Activated T-cell treated with anti-CD3 and anti-CD28 coated beads, Interleukin-2, amount 50 U/mL, for 1 hour (primary cell): ENCODE measurements at regions not wholly inside any gene's neighbourhood (a gene's known extent, or its start where the extent isn't known, plus 50 kb on each side); places are given as distances from the start of the nearest gene placed in this dataset.

ENCODE experiments used
- DNase-seq: peaks from one replicate; pipeline ENCODE4 v3.0.0-alpha.2; 2020

DNA sequence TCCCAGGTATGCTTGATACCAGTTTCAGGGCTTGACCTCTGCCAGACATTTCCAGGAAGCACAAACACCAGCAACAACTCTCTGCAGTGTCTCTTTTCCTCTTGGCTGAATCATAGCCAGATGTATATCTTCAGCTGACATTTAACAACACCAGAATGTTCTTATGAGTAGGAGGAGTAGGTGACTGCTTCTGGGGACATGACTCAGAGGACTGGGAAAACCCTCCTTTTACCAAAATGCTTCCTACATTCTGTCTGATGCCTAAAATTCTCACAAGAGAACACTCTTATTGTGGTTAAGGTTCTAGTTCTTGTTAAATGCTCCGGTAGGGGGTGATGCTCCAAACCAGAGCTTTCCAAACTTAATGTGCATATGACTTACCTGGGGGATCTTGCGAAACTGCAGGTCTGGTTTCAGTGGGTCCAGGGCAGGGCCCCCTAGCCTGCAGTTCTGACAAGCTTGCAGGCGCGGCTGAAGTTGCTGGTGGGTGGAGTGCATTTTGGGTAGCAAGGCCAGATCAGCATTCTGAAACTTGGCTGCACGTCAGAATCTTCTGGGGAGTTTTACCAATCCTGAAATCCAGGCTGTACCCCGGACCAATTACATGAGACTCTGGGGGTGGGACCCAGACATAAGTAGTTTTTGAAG, 329.3 kb upstream of the RPS6KA3 start:
- DNase-seq, result no peak

DNA sequence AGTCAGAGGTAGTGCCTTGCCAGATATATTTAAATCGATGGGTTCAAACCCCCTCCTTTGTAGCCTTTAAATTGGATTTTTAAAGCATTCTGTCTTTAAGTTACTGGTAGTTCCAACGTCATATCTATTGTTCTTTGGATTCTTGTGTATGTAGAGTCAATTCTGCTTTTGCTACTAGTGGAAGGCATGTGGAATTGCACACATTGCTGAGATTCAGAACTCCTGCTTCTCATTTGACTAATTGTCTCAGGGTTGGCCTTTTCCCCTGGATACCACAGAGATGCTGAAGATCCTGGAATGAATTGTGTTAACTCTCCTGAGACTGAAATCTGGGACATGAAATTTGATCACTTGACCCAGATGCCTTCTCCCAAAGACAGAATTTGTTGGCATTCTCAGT, 328.3 kb upstream of the RPS6KA3 start:
- DNase-seq, result no peak

DNA sequence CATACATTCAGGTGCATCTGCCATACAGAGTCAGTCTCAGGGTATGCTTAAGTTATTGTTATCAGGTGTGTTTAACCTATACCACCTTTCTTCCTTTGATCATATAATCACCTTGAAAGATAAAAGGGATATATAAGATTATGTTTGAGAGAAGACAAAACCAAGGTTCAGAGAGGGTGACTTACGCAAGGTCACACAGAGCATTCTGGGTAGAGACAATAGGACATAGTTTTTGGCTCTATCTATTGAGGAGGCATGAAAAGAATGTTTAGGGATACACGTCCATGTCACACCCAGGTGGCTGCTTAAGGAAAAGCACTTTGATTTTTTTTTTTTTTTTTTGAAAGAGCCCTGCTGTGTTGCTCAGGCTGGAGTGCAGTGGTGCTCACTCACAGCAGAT, 327.1 kb upstream of the RPS6KA3 start:
- no peak for DNase-seq

DNA sequence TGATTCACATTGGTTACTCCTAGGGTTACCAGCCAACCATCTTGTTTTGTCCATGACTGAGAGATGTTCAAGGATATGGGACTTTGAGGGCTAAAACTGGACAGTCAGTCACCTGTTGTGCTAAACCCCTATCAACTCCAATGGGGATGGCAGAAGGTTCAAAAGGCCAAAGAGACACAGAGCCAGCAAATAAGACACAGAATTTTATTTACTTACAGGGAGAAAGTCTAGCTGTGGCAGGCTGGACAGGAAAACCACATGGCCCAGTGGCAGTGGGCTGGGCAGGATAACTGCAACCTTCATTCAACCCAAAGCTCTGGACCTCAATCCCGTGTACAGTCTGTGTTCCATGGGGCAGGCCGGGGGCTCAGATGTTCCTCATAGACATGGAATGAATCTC, 326.7 kb upstream of the RPS6KA3 start:
- no peak for DNase-seq

DNA sequence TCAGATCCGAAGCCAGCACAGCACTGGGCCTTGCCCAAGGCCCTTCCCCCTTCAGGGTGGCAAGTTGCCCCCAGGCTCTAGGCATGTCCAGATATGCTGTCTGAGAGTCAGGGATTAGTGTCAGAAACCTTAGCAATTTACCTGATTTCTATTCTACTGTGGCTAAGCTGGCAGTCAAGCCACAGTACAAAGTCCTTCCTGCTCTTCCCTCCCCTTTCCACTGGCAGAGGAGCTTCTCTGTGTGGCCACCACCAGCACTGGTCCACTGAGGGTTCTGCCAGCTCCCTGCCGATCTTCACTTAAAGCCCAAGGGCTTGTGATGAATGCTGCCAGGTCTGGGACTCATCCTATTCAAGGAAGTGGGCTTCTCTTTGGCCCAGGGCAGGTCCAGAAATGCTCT, 324.5 kb upstream of the RPS6KA3 start:
- DNase-seq, result no peak

DNA sequence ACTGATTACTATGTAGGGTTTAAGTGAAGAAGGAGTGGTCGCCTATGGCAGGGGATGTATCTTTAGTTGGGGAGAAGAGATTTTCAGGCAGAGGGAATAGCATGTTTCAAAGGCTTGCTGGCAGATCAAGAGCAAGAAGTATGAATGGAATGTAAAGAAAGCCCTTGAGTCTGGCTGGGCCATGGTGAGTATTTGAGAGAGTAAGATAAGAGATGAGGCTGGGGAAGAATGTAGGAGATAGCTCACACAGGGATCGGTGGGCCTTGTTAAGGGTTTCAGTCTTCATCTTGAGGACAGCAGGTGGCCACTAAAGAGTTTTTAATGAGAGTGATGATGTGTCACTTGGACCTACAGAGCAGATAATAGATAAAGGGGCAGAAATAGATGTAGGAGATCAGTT, 319.1 kb upstream of the RPS6KA3 start:
- no peak for DNase-seq

DNA sequence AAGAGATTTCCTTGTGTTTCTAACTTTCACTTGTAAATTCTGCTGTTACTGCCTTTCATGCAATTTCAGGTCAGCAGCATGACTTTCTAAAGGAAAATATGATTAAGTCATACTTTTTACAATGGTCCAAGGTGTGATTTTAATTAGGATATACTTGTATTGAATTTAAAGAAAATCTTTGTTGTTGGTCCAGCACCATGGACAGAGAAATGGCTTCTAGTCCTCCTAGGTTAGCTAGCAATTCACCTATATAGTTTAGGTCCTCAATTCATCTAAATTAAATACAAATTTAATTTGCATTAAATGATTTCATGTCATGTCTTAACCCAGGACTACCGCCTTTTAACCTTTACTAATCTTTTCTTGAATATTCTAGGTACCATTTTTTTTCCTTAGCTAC, 304.9 kb upstream of the RPS6KA3 start:
- no peak for DNase-seq

DNA sequence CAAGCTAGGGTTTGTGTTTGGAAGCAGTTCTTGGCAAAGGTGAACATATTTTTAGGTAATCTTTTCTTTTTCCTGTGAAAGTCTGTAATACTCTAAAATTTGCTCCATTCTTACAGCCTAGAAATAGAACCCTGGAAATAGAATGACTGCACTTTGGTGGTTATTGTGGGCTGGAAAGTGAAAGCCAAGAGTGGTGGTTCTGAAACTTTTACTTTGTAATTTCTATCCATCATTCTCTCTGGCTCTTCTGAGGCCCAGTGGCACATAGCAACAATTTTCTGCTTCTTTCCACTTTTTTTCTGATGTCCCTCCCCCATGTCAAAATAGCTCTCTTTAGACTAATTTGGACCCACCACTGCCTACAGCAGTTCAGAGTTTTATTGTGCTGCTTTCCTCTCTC, 300.4 kb upstream of the RPS6KA3 start:
- DNase-seq, result no peak

DNA sequence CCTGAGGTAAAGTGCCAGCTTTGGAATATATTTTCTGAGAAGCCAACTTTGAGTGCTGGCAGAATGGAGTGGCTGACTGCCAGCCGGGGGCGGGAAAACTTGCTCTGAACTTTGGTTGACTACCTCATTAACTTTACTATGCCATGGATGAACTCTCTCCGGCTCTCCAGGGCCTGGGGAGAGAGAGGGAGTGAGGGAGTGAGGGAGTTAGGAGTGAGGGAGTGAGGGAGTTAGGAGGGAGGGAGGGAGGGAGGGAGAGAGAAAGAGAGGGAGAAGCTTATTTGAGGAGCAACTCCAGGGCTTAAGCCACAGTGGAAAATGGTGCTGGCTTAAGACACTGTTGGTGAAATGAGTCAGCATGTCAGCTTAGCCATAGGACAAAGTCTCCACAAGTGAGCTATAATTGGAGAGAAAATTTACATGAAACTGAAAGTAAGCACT, 280.9 kb upstream of the RPS6KA3 start:
- DNase-seq, result no peak

DNA sequence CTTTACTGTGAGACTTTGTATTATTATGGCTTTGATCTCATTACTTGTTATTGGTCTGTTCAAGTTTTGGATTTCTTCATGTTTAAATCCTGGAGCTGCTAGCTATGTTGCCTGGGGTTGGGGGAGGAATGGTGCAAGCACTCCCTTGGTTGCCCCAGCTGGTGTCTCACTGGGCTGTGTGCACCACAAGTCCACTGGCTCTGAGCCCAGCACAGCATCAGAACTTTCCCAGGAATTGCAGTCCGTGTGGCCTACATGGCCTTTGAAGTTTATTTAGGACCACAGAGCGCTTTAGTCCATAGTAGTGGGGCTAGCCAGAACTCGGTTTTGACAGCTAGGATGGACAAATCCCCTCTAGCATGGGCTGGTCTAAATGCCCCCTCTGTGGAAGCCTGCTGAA, 278.8 kb upstream of the RPS6KA3 start:
- no peak for DNase-seq

DNA sequence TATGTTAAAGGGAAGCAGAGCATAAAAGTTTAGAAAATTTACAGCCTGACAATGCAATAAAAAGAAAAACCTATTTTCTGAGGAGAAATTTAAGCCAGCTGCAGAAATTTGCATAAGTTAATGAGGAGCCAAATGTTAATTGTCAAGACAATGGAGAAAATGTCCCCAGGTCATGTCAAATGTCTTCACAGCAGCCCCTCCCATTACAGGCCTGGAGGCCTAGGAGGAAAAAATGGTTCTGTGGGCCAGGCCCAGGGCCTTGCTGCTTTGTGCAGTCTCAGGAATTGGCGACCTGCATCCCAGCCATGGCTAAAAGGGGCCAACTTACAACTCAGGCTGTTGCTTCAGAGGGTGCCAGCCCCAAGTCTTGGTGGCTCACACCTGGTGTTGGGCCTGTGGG, 275.4 kb upstream of the RPS6KA3 start:
- no peak for DNase-seq

DNA sequence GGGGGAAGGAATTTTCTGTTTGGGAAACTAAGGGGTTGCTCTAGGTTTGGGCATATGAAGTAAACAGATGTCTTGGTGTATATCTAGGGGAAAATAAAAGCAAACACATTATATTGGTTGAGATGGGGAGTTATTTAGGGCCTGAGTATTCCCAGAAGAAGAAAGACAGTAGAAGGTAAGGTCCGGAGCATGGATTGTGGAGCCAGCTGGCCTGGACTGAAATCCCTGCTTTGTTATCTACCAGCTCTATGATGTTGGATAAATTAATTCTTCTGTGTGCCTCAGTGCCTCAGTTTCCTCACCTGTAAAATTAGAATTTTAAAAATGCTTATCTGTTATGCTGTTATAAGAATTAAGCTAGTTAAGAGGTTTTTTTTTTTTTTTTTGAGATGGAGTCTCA, 272.3 kb upstream of the RPS6KA3 start:
- DNase-seq, result no peak

DNA sequence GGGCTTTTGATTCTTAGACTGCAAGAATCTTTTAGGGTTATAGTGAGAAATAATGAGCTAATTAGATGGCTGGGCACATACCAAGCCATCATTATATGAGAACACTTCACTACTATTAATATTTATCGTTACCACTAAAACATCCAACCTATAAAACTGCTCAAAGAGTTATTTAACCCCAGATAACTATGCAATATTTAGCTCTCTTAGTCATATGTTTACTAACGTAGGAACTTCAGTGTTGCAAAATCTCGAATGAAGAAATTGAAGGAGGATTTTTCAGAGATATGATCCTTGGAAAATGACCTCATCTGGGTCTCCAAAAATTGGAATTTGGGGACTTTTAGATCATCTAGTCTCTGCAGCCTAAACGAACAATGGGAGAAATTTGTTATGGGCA, 265.0 kb upstream of the RPS6KA3 start:
- no peak for DNase-seq

DNA sequence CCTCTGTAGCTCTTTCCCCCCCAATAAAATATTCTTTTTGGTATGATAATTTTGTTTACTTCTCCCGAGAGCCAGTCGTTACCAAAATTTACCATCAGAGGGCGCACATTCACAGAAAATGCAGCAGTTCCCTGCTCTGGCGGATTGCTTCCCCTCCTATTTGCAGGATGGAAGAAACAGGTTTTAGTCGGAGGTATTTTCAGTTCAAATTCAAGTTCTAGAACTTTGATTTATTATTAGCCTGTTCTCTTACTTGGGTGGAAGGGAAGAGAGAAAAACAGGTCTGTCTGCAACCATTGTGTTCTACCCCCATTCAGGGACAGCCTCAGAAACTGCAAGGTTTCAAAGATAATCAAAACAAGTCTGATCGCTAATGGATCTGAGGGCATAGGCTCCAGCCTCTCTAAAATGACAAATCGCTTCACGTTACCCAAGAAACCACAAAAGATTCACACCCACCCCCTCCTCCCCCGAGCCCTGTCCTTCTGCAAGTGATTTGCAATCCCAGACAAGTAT, 263.8 kb upstream of the RPS6KA3 start:
- peak; percentile 36 for DNase-seq

DNA sequence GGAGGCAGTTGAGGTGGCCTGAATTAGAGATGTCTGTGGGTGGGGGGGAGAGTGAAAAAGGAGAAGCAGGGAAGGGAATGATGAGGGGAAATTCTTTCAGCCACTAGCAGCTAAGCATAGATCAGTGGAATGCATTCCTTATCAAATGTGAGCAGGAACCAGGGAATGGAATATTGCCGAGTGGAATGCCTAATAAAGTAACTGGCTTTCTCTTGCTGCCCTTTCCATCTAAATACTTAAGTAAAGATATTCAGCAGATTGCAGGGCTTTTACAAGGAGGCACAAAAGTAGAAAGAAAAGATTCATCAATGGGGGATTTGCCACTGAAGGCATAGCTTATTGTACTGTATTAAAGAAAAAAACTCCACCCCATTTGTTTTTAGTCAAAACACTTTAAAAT, 263.0 kb upstream of the RPS6KA3 start:
- DNase-seq, result no peak

DNA sequence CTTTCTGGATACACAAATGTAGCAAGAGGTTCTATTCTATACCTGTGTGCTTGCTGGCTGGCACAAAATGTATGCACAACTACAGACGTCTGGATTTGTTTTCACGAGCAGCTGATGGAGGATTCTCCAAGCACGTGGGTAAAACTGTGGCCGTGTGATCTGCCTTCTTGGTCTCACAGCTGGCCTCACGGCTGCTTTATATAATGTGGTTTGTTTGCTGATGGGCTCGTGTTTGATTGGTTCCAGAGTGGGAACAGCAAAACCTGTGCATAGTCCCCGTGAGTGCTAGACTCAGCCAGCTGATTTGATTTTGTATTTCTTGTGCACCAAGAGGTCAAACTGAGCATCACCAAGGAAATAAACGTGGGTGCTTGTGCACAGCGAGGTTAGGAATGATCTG, 262.6 kb upstream of the RPS6KA3 start:
- no peak for DNase-seq

DNA sequence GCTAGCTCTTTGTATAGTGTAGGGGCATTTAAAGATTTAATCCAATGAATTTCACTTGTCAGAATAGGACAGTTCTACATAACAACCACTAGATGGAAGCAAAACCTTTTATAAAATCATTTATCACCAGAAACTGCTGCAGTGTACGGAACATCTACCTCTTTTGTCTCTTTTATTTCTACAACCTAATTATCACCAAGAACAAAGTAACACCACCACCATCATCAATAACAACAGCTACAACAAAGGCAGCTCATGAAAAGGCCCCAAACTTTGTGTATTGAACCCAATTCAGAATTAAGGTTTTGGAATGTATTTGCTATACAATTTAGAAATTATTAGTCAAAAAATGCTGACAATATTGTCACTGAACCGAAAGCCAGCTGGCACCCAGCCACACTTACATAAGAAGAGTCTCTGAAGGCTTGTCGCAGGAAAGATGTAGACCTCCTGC, 260.9 kb upstream of the RPS6KA3 start:
- DNase-seq, result no peak

DNA sequence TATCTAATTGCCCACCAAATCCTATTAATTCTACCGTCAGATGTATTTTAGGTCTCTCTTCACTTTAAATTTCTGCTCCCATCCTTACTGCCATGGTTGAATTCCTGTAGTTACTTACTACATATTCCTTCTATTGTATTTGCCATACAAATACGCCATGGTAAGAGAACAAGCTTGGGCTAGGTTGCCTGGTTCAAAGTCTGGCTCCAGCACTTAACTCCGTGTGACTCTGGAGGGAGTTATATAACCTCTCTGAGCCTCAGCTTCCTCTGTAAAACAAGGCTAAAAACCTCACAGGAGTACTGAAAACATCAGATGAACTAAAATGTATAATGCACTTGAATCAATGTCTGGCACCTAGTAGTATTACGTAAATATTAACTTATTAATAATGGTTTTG, 260.3 kb upstream of the RPS6KA3 start:
- no peak for DNase-seq

DNA sequence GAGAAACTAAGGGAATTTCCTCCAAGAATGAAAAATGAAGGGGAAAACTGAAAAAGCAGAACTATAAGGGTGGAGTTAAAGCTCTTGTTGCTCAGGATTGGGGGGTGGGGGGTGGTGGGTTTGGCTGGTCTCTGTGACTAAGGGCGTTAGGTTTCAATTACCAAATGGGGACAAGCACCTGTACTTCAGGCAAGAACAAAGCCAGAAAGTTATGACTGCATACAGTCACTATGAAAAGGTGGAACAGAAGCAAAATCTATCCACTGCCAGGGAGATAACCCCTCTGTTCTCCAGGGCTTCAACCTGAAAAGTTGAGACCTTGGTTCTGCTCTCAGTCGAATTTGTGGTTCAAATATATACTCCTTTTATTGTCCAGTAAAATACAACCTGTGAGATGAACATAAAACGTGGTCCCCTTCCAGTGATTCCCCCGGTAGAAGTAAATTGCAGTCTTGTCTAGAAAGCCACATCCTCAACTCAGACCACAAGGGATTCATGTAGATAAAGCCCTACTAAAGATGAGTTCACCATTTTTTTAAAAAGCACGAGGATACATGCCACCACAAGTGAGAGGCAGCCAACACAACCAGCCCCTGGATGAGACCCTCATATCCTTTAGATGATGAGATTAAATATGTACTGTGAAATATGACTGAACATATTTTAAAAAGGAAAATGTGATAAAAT, 257.1 kb upstream of the RPS6KA3 start:
- DNase-seq, result no peak

DNA sequence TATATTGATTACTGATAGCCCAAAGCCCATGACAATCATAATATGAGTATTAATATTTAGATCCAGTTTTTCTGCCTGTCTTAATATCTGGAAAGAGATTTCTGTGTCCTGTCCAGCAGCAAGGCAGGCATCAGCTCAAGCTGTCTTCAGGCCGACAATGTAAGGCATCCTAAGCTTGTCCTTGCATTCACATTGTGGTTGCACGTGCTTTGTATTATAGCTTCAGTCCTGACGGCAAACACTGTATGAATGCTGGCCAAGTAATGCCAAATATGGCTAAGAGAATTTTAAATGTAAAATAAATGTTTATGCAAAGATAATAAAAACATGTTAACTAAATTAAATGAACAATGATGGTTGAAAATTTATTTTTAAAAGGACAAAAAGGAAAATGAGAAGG, 255.7 kb upstream of the RPS6KA3 start:
- DNase-seq, result no peak

DNA sequence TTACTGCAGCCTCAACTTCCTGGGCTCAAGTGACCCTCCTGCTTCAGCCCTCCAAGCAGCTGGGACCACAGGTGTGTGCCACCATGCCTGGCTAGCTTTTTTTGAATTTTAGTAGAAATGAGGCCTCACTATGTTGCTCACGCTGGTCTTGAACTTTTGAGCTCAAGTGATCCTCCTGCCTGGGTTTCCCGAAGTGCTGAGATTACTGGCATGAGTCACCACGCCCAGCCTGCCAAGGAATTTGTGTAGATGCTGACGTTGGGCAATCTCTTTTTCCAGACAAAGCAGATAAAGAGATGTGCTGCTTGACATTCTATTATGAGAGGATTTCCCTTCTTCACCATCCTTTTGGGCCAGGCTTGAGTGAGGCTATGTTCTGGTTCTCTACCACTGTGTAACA, 254.5 kb upstream of the RPS6KA3 start:
- no peak for DNase-seq

DNA sequence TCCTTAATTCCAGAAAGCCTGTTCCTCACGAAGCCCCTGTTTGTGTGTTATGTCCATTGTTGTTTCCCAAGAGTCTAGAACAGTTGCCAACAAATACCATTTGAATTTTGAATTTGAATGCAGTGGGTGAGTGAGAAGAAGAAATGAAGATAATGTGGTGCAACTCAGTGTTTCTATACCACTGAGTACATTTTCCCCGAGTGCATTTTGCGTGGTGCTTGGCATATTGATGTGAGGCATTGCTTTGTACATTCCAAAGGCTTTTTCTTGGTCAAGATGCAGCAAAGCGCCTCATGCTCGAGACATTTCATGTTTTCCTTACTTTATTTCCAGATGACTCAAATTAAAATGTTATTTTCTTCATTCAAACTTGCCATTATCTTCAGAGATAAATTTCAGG, 253.1 kb upstream of the RPS6KA3 start:
- no peak for DNase-seq

DNA sequence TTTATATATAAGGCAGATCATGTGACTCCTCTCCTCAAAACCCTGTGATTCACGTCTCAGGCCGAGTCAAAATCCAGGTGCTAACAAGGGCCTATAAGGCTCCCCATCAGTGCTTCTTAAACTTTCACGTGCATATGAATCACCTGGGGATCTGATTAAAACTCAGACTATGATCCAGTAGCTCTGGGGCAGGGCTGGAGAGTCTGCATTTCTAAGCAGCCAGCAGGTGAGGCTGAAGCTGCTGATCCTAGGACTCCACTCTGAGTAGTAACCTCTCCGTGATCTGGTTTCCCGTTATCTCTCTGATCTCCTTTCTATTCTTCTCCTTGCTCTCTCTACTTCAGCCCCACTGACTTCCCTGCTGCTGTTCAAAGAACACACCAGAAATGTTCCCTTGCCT, 252.4 kb upstream of the RPS6KA3 start:
- no peak for DNase-seq

DNA sequence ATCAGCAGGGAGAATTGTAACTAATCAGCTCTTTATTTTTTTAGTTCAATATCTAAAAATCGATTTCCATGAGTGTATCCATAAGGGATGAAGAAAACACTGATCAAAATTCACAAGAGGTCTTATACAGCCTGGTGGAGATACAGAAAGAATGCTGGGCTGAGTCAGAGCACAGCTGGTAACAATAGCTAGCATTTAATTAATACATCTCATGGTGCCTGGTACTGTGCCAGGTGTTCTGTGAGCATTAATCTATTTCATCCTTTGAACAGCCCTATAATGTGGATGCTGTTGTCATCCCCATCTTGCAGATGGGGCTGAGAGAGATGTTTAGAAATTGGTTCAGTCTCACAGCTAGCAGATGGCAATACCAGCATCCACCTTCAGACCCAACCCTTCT, 250.9 kb upstream of the RPS6KA3 start:
- DNase-seq, result no peak
